ENCODE measurements at regions not wholly inside any gene's neighbourhood (a gene's known extent, or its start where the extent isn't known, plus 50 kb on each side); places are given as distances from the start of the nearest gene placed in this dataset.

- Histone ChIP-seq H3K79me1 (ENCODE audit: low read depth in 1 of 2, low read length in 2 of 2) (no peaks in the 10 kb centered on the region), H3K4me2 (ENCODE audit: low read depth, low read length) (no peak overlapping the region), H2BK15ac (ENCODE audit: low read depth, low read length) (no peak overlapping the region), H2BK5ac (ENCODE audit: low read depth, low read length, poor library complexity, severe bottlenecking) (no peak overlapping the region), H3K18ac (ENCODE audit: low read depth, low read length) (no peak overlapping the region), H3K36me3 (ENCODE audit: control insufficient read depth, insufficient read depth, low read length) (no peaks in the 10 kb centered on the region), H3K27ac (ENCODE audit: insufficient read depth, low read length) (no peak overlapping the region), H3K9ac (ENCODE audit: low read depth, low read length) (no peak overlapping the region), H3K9me3 (ENCODE audit: control insufficient read depth, insufficient read depth, low read length) (no peaks in the 10 kb centered on the region), H4K8ac (ENCODE audit: low read depth in 2 of 2, low read length in 2 of 2) (no peak overlapping the region), H3K9me1 (ENCODE audit: insufficient read depth, low read length) (0 out of 2 replicates have a peak, but pooled peaks cover 5% of the 10 kb centered on the region), H4K5ac (ENCODE audit: low read depth, low read length) (no peak overlapping the region), H3K4ac (ENCODE audit: low read depth, low read length) (no peak overlapping the region), H3K4me1 (ENCODE audit: control insufficient read depth, insufficient read depth, low read length) (peaks cover 3% of the 10 kb centered on the region; the same call in 1 of the 2 replicates), H3K56ac (ENCODE audit: extremely low read depth, insufficient read depth, low read length) (no peak overlapping the region), H3K27me3 (ENCODE audit: control insufficient read depth, insufficient read depth, low read length) (no peaks in the 10 kb centered on the region), H4K20me1 (ENCODE audit: insufficient read depth, low read length) (no peaks in the 10 kb centered on the region), H3K14ac (replicated peaks; ENCODE audit: low read depth, low read length) (no peak overlapping the region), H3K4me3 (ENCODE audit: insufficient read depth, low read depth, low read length) (no peak overlapping the region), H2AFZ (replicated peaks; ENCODE audit: low read length, poor library complexity) (no peak overlapping the region), H3K23ac (ENCODE audit: low read depth, low read length) (no peak overlapping the region), H4K91ac (ENCODE audit: insufficient read depth, low read depth, low read length) (no peak overlapping the region), H2AK9ac (replicated peaks; ENCODE audit: low read depth, low read length, poor library complexity) (no peak overlapping the region), H2AK5ac (ENCODE audit: low read depth, low read length) (no peak overlapping the region), H2BK20ac (ENCODE audit: low read depth, low read length) (no peak overlapping the region), H2BK120ac (ENCODE audit: low read depth, low read length) (no peak overlapping the region)
- no peak for TF ChIP-seq RFX5 (IDR thresholded peaks at IDR 0.05; ENCODE audit: low read depth, low read length)
- no peak for TF ChIP-seq FOS (IDR thresholded peaks at IDR 0.05; ENCODE audit: low read depth, low read length)
- no peak for TF ChIP-seq SMC3 (IDR thresholded peaks at IDR 0.05; ENCODE audit: low read depth, low read length)
- no peak for TF ChIP-seq MXI1 (IDR thresholded peaks at IDR 0.05; ENCODE audit: borderline replicate concordance, low read depth, low read length)
- TF ChIP-seq BHLHE40 (IDR thresholded peaks at IDR 0.05; ENCODE audit: low read depth, low read length): no peak
- TF ChIP-seq CEBPB (IDR thresholded peaks at IDR 0.05; ENCODE audit: low read depth, low read length): no peak
- TF ChIP-seq POLR2A (IDR thresholded peaks at IDR 0.05; ENCODE audit: low read depth, low read length): no peak
- TF ChIP-seq NFE2L2 (IDR thresholded peaks at IDR 0.05; ENCODE audit: low read depth, low read length): no peak
- TF ChIP-seq MAFK (IDR thresholded peaks at IDR 0.05; ENCODE audit: low read depth, low read length): no peak
- TF ChIP-seq RCOR1 (IDR thresholded peaks at IDR 0.05; ENCODE audit: insufficient replicate concordance, low read length): no peak
- TF ChIP-seq RAD21 (IDR thresholded peaks at IDR 0.05; ENCODE audit: low read length): no peak
- no peak for TF ChIP-seq ELK1 (IDR thresholded peaks at IDR 0.05; ENCODE audit: borderline replicate concordance, low read depth, low read length)
- no peak for TF ChIP-seq USF2 (IDR thresholded peaks at IDR 0.05; ENCODE audit: low read depth, low read length)
- no TSS peak for BruUV-seq (replicated peaks)
- WGBS, 2 experiments (ENCODE audit: extremely low coverage in 2 of 2, insufficient read length in 1 of 2): 100% methylated on average over 10 of the region's 37 CpGs; no CpG with 5 or more reads in 1 of the 2 experiments
- CTCF ChIA-PET: no interaction called here
- dilution Hi-C loops (cut with HindIII; ENCODE audit: low sequenced_read_pairs, unreplicated experiment): no loop called here
- intact Hi-C loops (cut with micrococcal nuclease): no loop called here
- POLR2A ChIA-PET (ENCODE audit: unreplicated experiment): no interaction called here
- ATAC-seq (ENCODE audit: low read depth): no peak
- in situ Hi-C loops (cut with MboI; ENCODE audit: low sequenced_read_pairs): no loop called here
- DNase-seq: no peak
These were observed 91.4 kb upstream of the MAN1A1 start for GRCh38 chr6:119440953-119441352.

Data from IMR-90 (cell line).